Hepatocyte (in vitro differentiated cells): ENCODE measurements at regions not wholly inside any gene's neighbourhood (a gene's known extent, or its start where the extent isn't known, plus 50 kb on each side); places are given as distances from the start of the nearest gene placed in this dataset.

Experiments used
- DNase-seq: peaks from one replicate; pipeline ENCODE4 v3.0.0-alpha.2; 2016; ENCODE audit warnings: low spot score
- H2AFZ ChIP-seq: fragments of 200-600 bp; sonication (generic); 2 replicates; pipeline ENCODE4 v1.6.0; 2016; ENCODE audit warnings: antibody characterized with exemption, mild to moderate bottlenecking
- H3K27ac ChIP-seq: fragments of 200-600 bp; sonication (generic); 2 replicates; pipeline ENCODE4 v1.5.1; 2016; ENCODE audit warnings: mild to moderate bottlenecking
- H3K27me3 ChIP-seq: fragments of 200-600 bp; sonication (generic); 2 replicates; pipeline ENCODE4 v1.6.1; 2016
- H3K36me3 ChIP-seq: fragments of 200-600 bp; sonication (generic); replicated peaks from 2 replicates; pipeline ENCODE4 v1.5.1; 2016; ENCODE audit warnings: low read depth; ENCODE audit not compliant: insufficient read depth
- H3K4me1 ChIP-seq: fragments of 200-600 bp; sonication (generic); 2 replicates; pipeline ENCODE4 v1.5.1; 2016; ENCODE audit warnings: mild to moderate bottlenecking, moderate library complexity; ENCODE audit not compliant: insufficient read depth
- H3K4me2 ChIP-seq: fragments of 200-600 bp; sonication (generic); 2 replicates; pipeline ENCODE4 v1.6.0; 2016
- H3K4me3 ChIP-seq: fragments of 200-600 bp; sonication (generic); 2 replicates; pipeline ENCODE4 v1.5.1; 2016; ENCODE audit warnings: mild to moderate bottlenecking
- H3K79me2 ChIP-seq: fragments of 200-600 bp; sonication (generic); 2 replicates; pipeline ENCODE4 v1.6.0; 2017; ENCODE audit warnings: mild to moderate bottlenecking
- H3K9me2 ChIP-seq: fragments of 200-600 bp; sonication (generic); replicated peaks from 2 replicates; pipeline ENCODE4 v1.6.0; 2017; ENCODE audit warnings: mild to moderate bottlenecking; ENCODE audit not compliant: insufficient read depth
- H3K9me3 ChIP-seq: fragments of 200-600 bp; sonication (generic); 2 replicates; pipeline ENCODE4 v1.5.1; 2016; ENCODE audit warnings: low read depth, mild to moderate bottlenecking
- H4K20me1 ChIP-seq: fragments of 200-600 bp; sonication (generic); 2 replicates; pipeline ENCODE4 v1.6.0; 2016; ENCODE audit warnings: mild to moderate bottlenecking; ENCODE audit not compliant: insufficient read depth, poor library complexity, severe bottlenecking
- EZH2 ChIP-seq: fragments of 200-600 bp; sonication (generic); IDR thresholded peaks from 2 replicates; pipeline ENCODE4 v1.6.1; 2016; ENCODE audit warnings: antibody characterized with exemption, mild to moderate bottlenecking, borderline replicate concordance
- EZH2phosphoT487 ChIP-seq: fragments of 200-600 bp; sonication (generic); IDR thresholded peaks from one replicate; pipeline ENCODE4 v1.6.1; 2018; ENCODE audit warnings: antibody characterized with exemption, mild to moderate bottlenecking, low read depth, moderate library complexity; ENCODE audit not compliant: unreplicated experiment, severe bottlenecking
- WGBS: methylation state at CpG from one replicate; pipeline ENCODE4 v1.1.6; 2016; ENCODE audit warnings: low lambda C conversion rate; ENCODE audit errors: missing lambda C conversion rate; 5-methylcytosine and 5-hydroxymethylcytosine counted together
- TF ChIP-seq, protein P1 (sequence below): fragments of 200-600 bp; sonication (generic); IDR thresholded peaks from 2 replicates; pipeline ENCODE4 v1.5.1; 2016; ENCODE audit warnings: antibody characterized with exemption, mild to moderate bottlenecking; ENCODE audit not compliant: poor library complexity

- DNase-seq = no peak
- WGBS = 55% methylated on average over 3 of the region's 3 CpGs
- TF ChIP-seq, protein P1, sequence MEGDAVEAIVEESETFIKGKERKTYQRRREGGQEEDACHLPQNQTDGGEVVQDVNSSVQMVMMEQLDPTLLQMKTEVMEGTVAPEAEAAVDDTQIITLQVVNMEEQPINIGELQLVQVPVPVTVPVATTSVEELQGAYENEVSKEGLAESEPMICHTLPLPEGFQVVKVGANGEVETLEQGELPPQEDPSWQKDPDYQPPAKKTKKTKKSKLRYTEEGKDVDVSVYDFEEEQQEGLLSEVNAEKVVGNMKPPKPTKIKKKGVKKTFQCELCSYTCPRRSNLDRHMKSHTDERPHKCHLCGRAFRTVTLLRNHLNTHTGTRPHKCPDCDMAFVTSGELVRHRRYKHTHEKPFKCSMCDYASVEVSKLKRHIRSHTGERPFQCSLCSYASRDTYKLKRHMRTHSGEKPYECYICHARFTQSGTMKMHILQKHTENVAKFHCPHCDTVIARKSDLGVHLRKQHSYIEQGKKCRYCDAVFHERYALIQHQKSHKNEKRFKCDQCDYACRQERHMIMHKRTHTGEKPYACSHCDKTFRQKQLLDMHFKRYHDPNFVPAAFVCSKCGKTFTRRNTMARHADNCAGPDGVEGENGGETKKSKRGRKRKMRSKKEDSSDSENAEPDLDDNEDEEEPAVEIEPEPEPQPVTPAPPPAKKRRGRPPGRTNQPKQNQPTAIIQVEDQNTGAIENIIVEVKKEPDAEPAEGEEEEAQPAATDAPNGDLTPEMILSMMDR = no peak
- no peak for TF ChIP-seq EZH2phosphoT487
- no peak for TF ChIP-seq EZH2
- Histone ChIP-seq H3K9me3 (no peaks in the 10 kb centered on the region), H3K4me1 (peaks cover 31% of the 10 kb centered on the region), H3K27ac (no peak overlapping the region), H3K4me2 (peak overlapping the region; percentile 6), H3K79me2 (no peaks in the 10 kb centered on the region), H3K4me3 (no peak overlapping the region), H3K36me3 (no peaks in the 10 kb centered on the region), H2AFZ (no peak overlapping the region), H3K9me2 (no peaks in the 10 kb centered on the region), H4K20me1 (no peaks in the 10 kb centered on the region), H3K27me3 (no peaks in the 10 kb centered on the region)
Measured at GRCh38 chr9:626596-626995, 214.9 kb upstream of the DMRT1 start.

- Histone ChIP-seq H3K27ac (no peak overlapping the region), H3K79me2 (no peaks in the 10 kb centered on the region), H3K4me1 (peaks cover 31% of the 10 kb centered on the region), H2AFZ (no peak overlapping the region), H3K9me2 (no peaks in the 10 kb centered on the region), H4K20me1 (no peaks in the 10 kb centered on the region), H3K36me3 (no peaks in the 10 kb centered on the region), H3K9me3 (no peaks in the 10 kb centered on the region), H3K27me3 (no peaks in the 10 kb centered on the region), H3K4me3 (no peak overlapping the region), H3K4me2 (no peak overlapping the region)
- TF ChIP-seq EZH2 = no peak
- TF ChIP-seq, protein P1 = no peak
- no peak for TF ChIP-seq EZH2phosphoT487
- no peak for DNase-seq
- 55% methylated on average over 2 of the region's 2 CpGs for WGBS
Measured at GRCh38 chr9:627336-627970, 214.0 kb upstream of the DMRT1 start.

- no peak overlapping the region for H2AFZ ChIP-seq
- no peak overlapping the region for H3K4me2 ChIP-seq
- WGBS = 64% methylated on average over 3 of the region's 3 CpGs
- H3K9me3 ChIP-seq = no peaks in the 10 kb centered on the region
- no peaks in the 10 kb centered on the region for H3K36me3 ChIP-seq
- no peaks in the 10 kb centered on the region for H3K9me2 ChIP-seq
- no peak overlapping the region for H3K27ac ChIP-seq
- no peak overlapping the region for H3K4me3 ChIP-seq
- H3K79me2 ChIP-seq = no peaks in the 10 kb centered on the region
- no peaks in the 10 kb centered on the region for H3K27me3 ChIP-seq
- H3K4me1 ChIP-seq = peaks cover 31% of the 10 kb centered on the region
- TF ChIP-seq EZH2phosphoT487 (no peak), EZH2 (no peak)
- TF ChIP-seq, protein P1 = no peak
- no peaks in the 10 kb centered on the region for H4K20me1 ChIP-seq
- no peak for DNase-seq
Measured at GRCh38 chr9:629146-629545, 212.4 kb upstream of the DMRT1 start.

GRCh38 chr9:630817-631216, 210.7 kb upstream of the DMRT1 start:
- H3K36me3 ChIP-seq = no peaks in the 10 kb centered on the region
- TF ChIP-seq EZH2 = no peak
- TF ChIP-seq, protein P1 = no peak
- TF ChIP-seq EZH2phosphoT487 = no peak
- no peaks in the 10 kb centered on the region for H3K27me3 ChIP-seq
- H3K27ac ChIP-seq = no peak overlapping the region
- no peak overlapping the region for H3K4me3 ChIP-seq
- peaks cover 18% of the 10 kb centered on the region for H3K4me1 ChIP-seq
- no peaks in the 10 kb centered on the region for H4K20me1 ChIP-seq
- WGBS = 92% methylated on average over 7 of the region's 7 CpGs
- no peak for DNase-seq
- no peak overlapping the region for H3K4me2 ChIP-seq
- no peaks in the 10 kb centered on the region for H3K9me2 ChIP-seq
- no peaks in the 10 kb centered on the region for H3K9me3 ChIP-seq
- H3K79me2 ChIP-seq = no peaks in the 10 kb centered on the region
- H2AFZ ChIP-seq = no peak overlapping the region
